ENCODE measurements at regions not wholly inside any gene's neighbourhood (a gene's known extent, or its start where the extent isn't known, plus 50 kb on each side); places are given as distances from the start of the nearest gene placed in this dataset.

DNA sequence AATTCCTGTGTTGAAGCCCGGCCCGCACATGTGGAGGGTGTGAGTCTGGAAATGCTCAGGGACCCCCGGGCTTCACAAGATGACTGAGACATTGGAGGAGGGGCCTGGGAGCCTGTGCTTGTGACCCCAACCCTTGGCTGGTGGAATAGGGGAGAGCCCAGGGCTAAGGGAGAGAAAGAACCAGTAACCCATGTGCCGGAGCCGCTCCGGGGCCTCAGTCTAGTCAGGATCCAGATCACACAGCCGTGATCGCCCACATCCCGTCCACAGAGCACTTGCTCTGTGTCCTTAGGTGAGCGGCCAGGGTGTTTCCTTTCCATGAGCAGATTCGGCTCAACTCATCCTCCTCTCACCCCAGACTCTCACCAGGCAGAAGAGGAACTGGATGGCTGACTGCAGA, 152.3 kb upstream of the RPS6KA2 start:
- no CpG with 5 or more reads among the region's 11 CpGs for WGBS, 2 donors (ENCODE audit: extremely low coverage in 2 of 2, insufficient read length in 2 of 2, insufficient replicate concordance in 1 of 2)

DNA sequence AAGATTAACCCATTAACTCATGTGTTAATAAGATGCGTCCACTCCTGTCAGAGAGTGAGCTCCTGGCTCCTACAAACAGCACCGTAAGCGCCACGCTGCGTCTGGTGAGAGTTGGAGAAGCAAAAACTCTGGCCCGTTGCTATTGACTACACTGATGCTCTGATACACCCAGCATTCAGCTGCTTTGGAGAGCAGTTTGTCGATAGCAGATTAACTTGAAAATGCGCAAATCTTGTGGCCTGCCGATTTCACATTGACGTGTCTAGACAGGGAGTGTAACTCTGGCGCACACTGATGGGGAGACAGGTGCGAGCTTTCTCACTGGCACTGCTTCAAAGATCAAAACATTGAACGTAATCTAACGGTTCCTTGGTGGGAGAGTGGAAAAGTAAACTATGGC, 151.7 kb upstream of the RPS6KA2 start:
- H2BK5ac ChIP-seq (ENCODE audit: low read length): no peak overlapping the region
- H2BK120ac ChIP-seq (ENCODE audit: low read depth, low read length): no peak overlapping the region
- H2BK15ac ChIP-seq (ENCODE audit: low read length): no peak overlapping the region
- H3K79me1 ChIP-seq (ENCODE audit: low read depth, low read length): peaks cover 5% of the 10 kb centered on the region
- DNase-seq (ENCODE audit: low spot score): no peak
- peaks cover 0 to 4% of the 10 kb centered on the region in 2 donors for H3K9me3 ChIP-seq (replicated peaks in 1 of 2; ENCODE audit: control insufficient read depth in 2 of 2, insufficient read depth in 1 of 2, low read depth in 1 of 2, low read length in 2 of 2)
- no peak overlapping the region for H3K4me3 ChIP-seq (ENCODE audit: low read length in 2 of 2)
- H4K8ac ChIP-seq (ENCODE audit: low read depth, low read length): no peak overlapping the region
- no peak overlapping the region for H3K18ac ChIP-seq (ENCODE audit: low read length)
- no peak overlapping the region for H3K27ac ChIP-seq (replicated peaks; ENCODE audit: low read length)
- H3K4ac ChIP-seq (ENCODE audit: low read length): no peak overlapping the region
- H3K4me2 ChIP-seq (ENCODE audit: insufficient read depth, low read length, poor library complexity, severe bottlenecking): no peak overlapping the region
- H3K9ac ChIP-seq (ENCODE audit: low read depth, low read length, poor library complexity): no peak overlapping the region
- no peak overlapping the region for H4K91ac ChIP-seq (ENCODE audit: low read depth, low read length, poor library complexity)
- no peaks in the 10 kb centered on the region for H3K27me3 ChIP-seq (ENCODE audit: control insufficient read depth in 3 of 3, insufficient read depth in 3 of 3, low read depth in 1 of 3, low read length in 3 of 3)
- H2BK12ac ChIP-seq (ENCODE audit: low read length): no peak overlapping the region
- no peaks in the 10 kb centered on the region for H3K36me3 ChIP-seq (replicated peaks in 1 of 2; ENCODE audit: control insufficient read depth in 2 of 2, insufficient read depth in 2 of 2, low read length in 2 of 2)
- H3K4me1 ChIP-seq (ENCODE audit: control insufficient read depth in 2 of 2, insufficient read depth in 1 of 2, low read depth in 1 of 2, low read length in 2 of 2): no peaks in the 10 kb centered on the region
- no peak overlapping the region for H3K14ac ChIP-seq (ENCODE audit: low read length)
- no CpG with 5 or more reads among the region's 14 CpGs for WGBS, 2 donors (ENCODE audit: extremely low coverage in 2 of 2, insufficient read length in 2 of 2, insufficient replicate concordance in 1 of 2)
- no peak overlapping the region for H3K23ac ChIP-seq (ENCODE audit: low read depth, low read length, poor library complexity)
- no peak overlapping the region for H2AFZ ChIP-seq (ENCODE audit: low read length)
- no peak overlapping the region for H2AK5ac ChIP-seq (ENCODE audit: low read depth, low read length)

More for the DNA sequence above, 152.3 kb upstream of the RPS6KA2 start:
- H4K8ac ChIP-seq (ENCODE audit: low read depth, low read length): no peak overlapping the region
- H3K4me2 ChIP-seq (ENCODE audit: insufficient read depth, low read length, poor library complexity, severe bottlenecking): no peak overlapping the region
- no peak overlapping the region for H4K91ac ChIP-seq (ENCODE audit: low read depth, low read length, poor library complexity)
- no peak overlapping the region for H3K4ac ChIP-seq (ENCODE audit: low read length)
- no peak overlapping the region for H3K9ac ChIP-seq (ENCODE audit: low read depth, low read length, poor library complexity)
- no peak overlapping the region for H2BK12ac ChIP-seq (ENCODE audit: low read length)
- no peak overlapping the region for H3K4me3 ChIP-seq (ENCODE audit: low read length in 2 of 2)
- H3K27me3 ChIP-seq (ENCODE audit: control insufficient read depth in 3 of 3, insufficient read depth in 3 of 3, low read depth in 1 of 3, low read length in 3 of 3): no peaks in the 10 kb centered on the region
- H3K27ac ChIP-seq (replicated peaks; ENCODE audit: low read length): no peak overlapping the region
- no peak for DNase-seq (ENCODE audit: low spot score)
- peaks cover 0 to 4% of the 10 kb centered on the region in 2 donors for H3K9me3 ChIP-seq (replicated peaks in 1 of 2; ENCODE audit: control insufficient read depth in 2 of 2, insufficient read depth in 1 of 2, low read depth in 1 of 2, low read length in 2 of 2)
- peaks cover 5% of the 10 kb centered on the region for H3K79me1 ChIP-seq (ENCODE audit: low read depth, low read length)
- H3K23ac ChIP-seq (ENCODE audit: low read depth, low read length, poor library complexity): peak overlapping the region; percentile 35
- H2BK5ac ChIP-seq (ENCODE audit: low read length): no peak overlapping the region
- no peaks in the 10 kb centered on the region for H3K36me3 ChIP-seq (replicated peaks in 1 of 2; ENCODE audit: control insufficient read depth in 2 of 2, insufficient read depth in 2 of 2, low read length in 2 of 2)
- H2AFZ ChIP-seq (ENCODE audit: low read length): no peak overlapping the region
- no peak overlapping the region for H2BK120ac ChIP-seq (ENCODE audit: low read depth, low read length)
- H3K18ac ChIP-seq (ENCODE audit: low read length): no peak overlapping the region
- H2AK5ac ChIP-seq (ENCODE audit: low read depth, low read length): no peak overlapping the region
- no peak overlapping the region for H3K14ac ChIP-seq (ENCODE audit: low read length)
- H2BK15ac ChIP-seq (ENCODE audit: low read length): no peak overlapping the region
- H3K4me1 ChIP-seq (ENCODE audit: control insufficient read depth in 2 of 2, insufficient read depth in 1 of 2, low read depth in 1 of 2, low read length in 2 of 2): no peaks in the 10 kb centered on the region

DNA sequence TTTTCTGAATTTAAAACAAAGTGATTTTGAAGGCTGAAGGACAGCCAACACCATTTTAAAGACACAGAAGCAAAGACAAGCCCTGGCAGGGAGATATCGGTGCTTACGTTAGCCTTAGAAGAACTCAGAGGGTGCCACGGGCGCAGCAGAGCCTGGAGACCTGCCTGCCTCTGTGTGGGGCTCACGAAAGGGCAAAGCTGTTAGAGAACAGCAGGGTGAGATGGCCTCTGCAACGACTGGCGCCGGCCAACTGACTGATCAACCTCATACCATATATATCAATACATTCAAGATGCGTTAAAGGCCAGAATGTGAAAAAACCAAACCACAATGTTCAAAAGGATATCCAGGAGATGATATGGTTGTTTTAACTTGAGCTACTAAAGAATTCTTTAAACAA, 151.0 kb upstream of the RPS6KA2 start:
- Histone ChIP-seq H4K8ac (ENCODE audit: low read depth, low read length) (no peak overlapping the region), H2AK5ac (ENCODE audit: low read depth, low read length) (no peak overlapping the region), H3K18ac (ENCODE audit: low read length) (no peak overlapping the region), H3K9me3 (replicated peaks in 1 of 2; ENCODE audit: control insufficient read depth in 2 of 2, insufficient read depth in 1 of 2, low read depth in 1 of 2, low read length in 2 of 2) (peaks cover 0 to 2% of the 10 kb centered on the region in 2 donors), H3K9ac (ENCODE audit: low read depth, low read length, poor library complexity) (no peak overlapping the region), H3K27ac (replicated peaks; ENCODE audit: low read length) (no peak overlapping the region), H2BK120ac (ENCODE audit: low read depth, low read length) (no peak overlapping the region), H2AFZ (ENCODE audit: low read length) (no peak overlapping the region), H4K91ac (ENCODE audit: low read depth, low read length, poor library complexity) (no peak overlapping the region), H3K36me3 (replicated peaks in 1 of 2; ENCODE audit: control insufficient read depth in 2 of 2, insufficient read depth in 2 of 2, low read length in 2 of 2) (no peaks in the 10 kb centered on the region), H3K79me1 (ENCODE audit: low read depth, low read length) (peaks cover 5% of the 10 kb centered on the region), H3K4me3 (ENCODE audit: low read length in 2 of 2) (no peak overlapping the region), H2BK15ac (ENCODE audit: low read length) (no peak overlapping the region), H3K4me1 (ENCODE audit: control insufficient read depth in 2 of 2, insufficient read depth in 1 of 2, low read depth in 1 of 2, low read length in 2 of 2) (no peaks in the 10 kb centered on the region), H3K4me2 (ENCODE audit: insufficient read depth, low read length, poor library complexity, severe bottlenecking) (no peak overlapping the region), H3K23ac (ENCODE audit: low read depth, low read length, poor library complexity) (no peak overlapping the region), H3K14ac (ENCODE audit: low read length) (no peak overlapping the region), H3K27me3 (ENCODE audit: control insufficient read depth in 3 of 3, insufficient read depth in 3 of 3, low read depth in 1 of 3, low read length in 3 of 3) (no peaks in the 10 kb centered on the region), H2BK12ac (ENCODE audit: low read length) (no peak overlapping the region), H2BK5ac (ENCODE audit: low read length) (no peak overlapping the region), H3K4ac (ENCODE audit: low read length) (no peak overlapping the region)
- no CpG with 5 or more reads among the region's 9 CpGs for WGBS, 2 donors (ENCODE audit: extremely low coverage in 2 of 2, insufficient read length in 2 of 2, insufficient replicate concordance in 1 of 2)
- DNase-seq (ENCODE audit: low spot score): no peak

DNA sequence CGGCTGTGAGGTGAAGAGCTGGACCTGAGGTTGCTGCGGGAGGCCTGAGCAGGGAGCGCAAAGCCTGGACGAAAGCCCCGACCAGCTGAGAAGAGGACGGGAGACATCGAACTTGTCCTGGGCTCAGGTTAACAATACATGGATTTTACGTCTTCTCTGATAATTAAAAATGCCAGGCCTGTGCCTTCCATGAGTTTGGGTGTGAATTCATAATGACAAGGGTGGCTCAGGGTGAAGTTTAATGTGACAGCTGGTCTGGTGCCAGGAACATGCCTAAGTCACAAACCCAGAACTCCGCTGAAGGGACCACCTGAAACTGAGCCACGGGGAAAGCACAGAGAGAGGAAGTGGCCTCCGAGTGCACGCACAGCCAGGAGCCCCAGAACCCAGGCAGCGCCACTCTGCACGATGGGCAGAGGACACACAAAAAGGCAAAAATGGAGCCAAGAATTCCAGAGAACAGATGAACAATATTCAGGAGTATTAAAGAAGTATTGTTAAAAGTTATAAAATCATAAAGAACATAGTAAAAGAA, 150.1 kb upstream of the RPS6KA2 start:
- no peak overlapping the region for H2BK15ac ChIP-seq (ENCODE audit: low read length)
- H3K4ac ChIP-seq (ENCODE audit: low read length): no peak overlapping the region
- H3K27ac ChIP-seq (replicated peaks; ENCODE audit: low read length): no peak overlapping the region
- no peak overlapping the region for H4K8ac ChIP-seq (ENCODE audit: low read depth, low read length)
- no peak overlapping the region for H2BK12ac ChIP-seq (ENCODE audit: low read length)
- no peak overlapping the region for H2AFZ ChIP-seq (ENCODE audit: low read length)
- H3K27me3 ChIP-seq (ENCODE audit: control insufficient read depth in 3 of 3, insufficient read depth in 3 of 3, low read depth in 1 of 3, low read length in 3 of 3): no peaks in the 10 kb centered on the region
- H2AK5ac ChIP-seq (ENCODE audit: low read depth, low read length): no peak overlapping the region
- H3K36me3 ChIP-seq (replicated peaks in 1 of 2; ENCODE audit: control insufficient read depth in 2 of 2, insufficient read depth in 2 of 2, low read length in 2 of 2): no peaks in the 10 kb centered on the region
- H3K4me2 ChIP-seq (ENCODE audit: insufficient read depth, low read length, poor library complexity, severe bottlenecking): no peak overlapping the region
- WGBS, 2 donors (ENCODE audit: extremely low coverage in 2 of 2, insufficient read length in 2 of 2, insufficient replicate concordance in 1 of 2): no CpG with 5 or more reads among the region's 14 CpGs
- no peak overlapping the region for H3K23ac ChIP-seq (ENCODE audit: low read depth, low read length, poor library complexity)
- DNase-seq (ENCODE audit: low spot score): no peak
- H2BK5ac ChIP-seq (ENCODE audit: low read length): no peak overlapping the region
- no peak overlapping the region for H3K4me3 ChIP-seq (ENCODE audit: low read length in 2 of 2)
- peaks cover 3% of the 10 kb centered on the region for H3K79me1 ChIP-seq (ENCODE audit: low read depth, low read length)
- no peak overlapping the region for H3K14ac ChIP-seq (ENCODE audit: low read length)
- H3K9me3 ChIP-seq (replicated peaks in 1 of 2; ENCODE audit: control insufficient read depth in 2 of 2, insufficient read depth in 1 of 2, low read depth in 1 of 2, low read length in 2 of 2): no peaks in the 10 kb centered on the region
- no peak overlapping the region for H3K9ac ChIP-seq (ENCODE audit: low read depth, low read length, poor library complexity)
- no peak overlapping the region for H2BK120ac ChIP-seq (ENCODE audit: low read depth, low read length)
- no peak overlapping the region for H3K18ac ChIP-seq (ENCODE audit: low read length)
- H3K4me1 ChIP-seq (ENCODE audit: control insufficient read depth in 2 of 2, insufficient read depth in 1 of 2, low read depth in 1 of 2, low read length in 2 of 2): no peaks in the 10 kb centered on the region
- no peak overlapping the region for H4K91ac ChIP-seq (ENCODE audit: low read depth, low read length, poor library complexity)
